NCI-H524 (cell line): ENCODE measurements at regions not wholly inside any gene's neighbourhood (a gene's known extent, or its start where the extent isn't known, plus 50 kb on each side); places are given as distances from the start of the nearest gene placed in this dataset.

Experiments
- DNase-seq, 2 experiments: peaks; one replicate each; lab custom pipeline; 2025; lab: John Stamatoyannopoulos, UW

DNA sequence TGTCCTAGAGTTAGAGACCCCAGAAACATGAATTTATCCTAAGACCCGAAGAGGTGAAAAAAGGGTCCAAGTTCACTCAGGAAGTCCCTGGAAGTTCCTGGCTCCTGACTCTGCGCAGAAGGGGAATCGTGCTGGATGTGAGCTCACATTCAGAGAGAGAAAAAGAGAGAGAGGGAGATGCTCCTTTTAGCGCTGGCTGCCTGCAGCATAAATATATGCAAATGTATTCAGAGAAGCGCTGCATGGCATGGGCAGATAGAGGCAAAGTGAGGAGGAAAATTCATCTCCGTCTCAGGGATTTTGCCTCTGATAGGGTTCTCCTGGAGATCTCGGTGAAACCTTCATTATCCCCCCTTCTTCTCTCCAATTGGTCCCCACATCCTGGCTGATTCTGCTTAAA is 517.2 kb downstream of the MN1 start:
- DNase-seq: no peak

DNA sequence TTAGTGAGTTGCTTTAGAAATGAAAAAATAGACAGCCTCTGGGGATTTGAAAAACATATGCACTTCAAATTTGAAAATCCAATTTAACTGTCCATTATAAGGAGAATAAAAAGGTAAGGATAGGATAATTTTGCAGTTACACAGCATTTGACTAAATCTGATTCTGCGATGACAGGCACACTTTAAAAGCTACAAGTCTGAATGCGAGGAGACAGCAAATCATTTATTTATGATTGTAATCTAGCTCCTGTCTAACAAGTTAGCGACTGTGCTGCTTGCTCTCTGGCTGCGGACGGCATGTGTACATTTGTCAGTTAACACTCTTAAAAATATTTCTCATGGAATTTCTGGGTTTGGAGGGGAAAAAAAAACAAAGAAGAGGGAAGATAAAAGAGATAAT is 514.8 kb downstream of the MN1 start:
- DNase-seq: no peak

DNA sequence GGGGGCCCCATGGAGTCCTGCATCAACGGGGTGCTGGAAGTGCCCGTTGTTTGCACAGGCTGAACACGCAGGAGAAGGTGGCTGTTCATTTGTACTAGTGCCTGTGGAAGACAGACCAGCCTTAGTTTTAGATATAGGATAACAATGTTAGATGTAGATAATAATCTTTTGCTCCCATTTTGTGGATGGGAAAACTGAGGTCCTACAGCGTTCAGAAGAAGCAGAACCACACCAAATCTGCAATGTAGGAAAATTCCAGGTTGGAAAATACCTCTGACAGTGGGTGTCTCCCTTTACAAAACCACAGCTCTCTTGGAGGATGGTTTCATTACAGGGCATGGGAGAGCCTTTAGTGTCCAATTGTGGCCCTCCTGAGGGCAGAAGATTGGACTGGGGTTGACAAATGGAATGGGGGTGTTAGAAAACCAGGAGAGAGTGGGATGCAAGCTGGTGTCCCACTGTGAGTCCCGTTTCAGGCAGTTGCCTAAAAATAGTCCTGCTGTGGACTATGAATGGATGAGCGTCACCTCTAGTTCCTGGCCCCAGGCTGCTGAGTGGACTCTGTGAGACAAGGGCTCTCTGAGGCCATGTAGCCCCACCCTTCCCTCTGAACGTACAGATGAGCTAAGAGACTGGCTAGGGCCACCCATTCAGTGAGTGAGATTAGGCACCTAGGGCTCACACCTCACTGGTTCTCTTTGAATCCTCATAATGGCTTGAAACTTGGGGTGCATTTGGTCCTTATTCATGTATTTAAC is 508.8 kb downstream of the MN1 start:
- no peak for DNase-seq

DNA sequence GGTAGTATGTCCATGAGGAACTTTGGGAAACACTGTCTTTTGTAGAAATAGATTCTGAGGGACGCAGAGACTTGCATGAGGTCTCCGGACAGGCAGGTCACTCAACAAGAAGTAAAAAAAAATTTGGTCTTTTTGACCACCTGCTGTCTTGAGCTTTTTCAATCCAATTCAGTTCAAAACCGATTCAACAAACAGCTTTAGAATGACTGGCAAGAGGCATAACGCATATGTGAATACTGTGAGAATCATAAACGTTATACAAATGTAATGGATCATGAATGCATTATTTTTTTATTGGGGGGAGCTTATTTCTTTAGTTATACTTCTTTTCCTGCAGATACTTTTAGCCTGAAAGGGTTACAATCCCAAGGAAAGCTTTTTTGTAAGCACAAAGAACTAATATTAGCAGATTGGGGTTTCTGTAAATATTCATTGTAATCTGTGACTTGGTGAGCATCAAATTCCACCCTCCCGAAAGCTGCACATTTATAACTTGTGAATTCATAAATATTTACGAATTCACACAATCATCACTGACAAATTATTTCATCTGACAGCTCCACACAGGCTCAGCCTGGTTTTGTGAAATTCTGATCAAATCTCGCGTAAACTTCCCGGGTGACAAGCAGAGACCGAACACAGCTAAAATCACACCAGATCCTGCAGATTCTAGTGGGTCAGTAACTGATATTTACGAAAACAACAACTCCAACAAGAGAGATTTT is 507.7 kb downstream of the MN1 start:
- no peak for DNase-seq

DNA sequence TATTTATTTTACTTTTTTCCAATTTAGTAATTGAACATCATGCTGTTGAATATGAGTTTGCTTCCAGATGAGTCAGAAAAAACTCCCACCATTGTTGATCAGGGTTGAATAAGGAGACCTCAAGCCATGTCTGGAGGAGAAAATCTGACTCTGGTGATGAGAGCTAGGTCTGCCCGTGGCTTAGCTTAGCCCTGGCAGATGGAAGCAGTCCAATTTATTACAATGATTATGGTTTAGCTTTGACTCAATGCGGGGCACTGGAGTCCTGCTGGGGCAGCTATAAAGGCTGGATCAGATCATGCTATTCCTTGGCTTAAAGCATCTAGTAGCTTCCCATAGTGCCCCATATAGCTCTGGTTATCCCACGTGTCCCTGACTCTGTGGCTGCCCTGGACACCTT is 506.5 kb downstream of the MN1 start:
- DNase-seq: peak in 1 of 2 experiments; percentile 30

DNA sequence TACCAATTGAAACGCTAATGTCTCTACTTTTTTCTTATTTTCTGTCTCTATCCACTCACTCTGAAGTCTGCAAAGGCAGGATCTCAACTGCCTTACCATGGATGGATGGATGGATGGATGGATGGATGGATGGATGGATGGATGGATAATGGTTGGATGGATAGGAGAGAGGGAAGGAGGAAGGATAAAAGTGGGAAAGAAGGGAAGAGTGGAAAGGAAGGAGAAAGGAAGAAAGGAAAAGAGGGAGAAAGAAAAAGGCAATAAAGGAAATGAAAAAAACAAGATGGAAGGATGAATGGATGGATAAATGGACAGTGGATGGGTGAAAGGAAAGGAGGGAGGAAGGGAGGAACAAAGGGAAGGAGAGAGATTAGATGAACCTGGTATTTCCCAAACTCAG is 506.0 kb downstream of the MN1 start:
- DNase-seq: no peak

DNA sequence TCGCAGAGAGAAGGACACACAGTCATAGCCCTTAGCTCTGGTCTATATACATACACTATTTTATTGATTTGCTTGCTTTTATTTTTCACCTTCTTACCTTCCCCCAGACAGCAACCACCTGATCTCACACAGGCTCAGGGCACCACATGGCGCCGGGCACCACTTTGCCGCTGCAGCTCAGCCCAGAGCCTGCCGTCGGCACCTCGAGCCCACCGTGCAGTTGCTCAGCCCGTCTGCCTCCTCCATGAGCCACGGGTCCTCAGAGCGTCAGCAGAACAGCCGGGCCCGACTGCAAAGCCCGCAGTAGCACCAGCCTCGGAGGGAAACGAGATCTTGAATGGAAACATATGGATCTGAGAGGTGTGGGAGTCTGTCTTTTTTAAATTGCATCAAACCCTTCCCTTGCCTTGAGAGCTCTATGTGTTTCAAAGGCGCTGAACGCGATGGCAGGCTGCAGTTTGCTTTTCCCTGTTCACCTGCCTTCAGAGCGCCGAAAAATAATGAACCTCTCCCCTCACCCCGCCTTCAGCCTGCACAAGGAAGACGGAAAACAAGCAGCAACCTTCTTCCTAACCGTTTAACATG is 505.4 kb downstream of the MN1 start:
- peak; percentile 34 to 66 for DNase-seq

DNA sequence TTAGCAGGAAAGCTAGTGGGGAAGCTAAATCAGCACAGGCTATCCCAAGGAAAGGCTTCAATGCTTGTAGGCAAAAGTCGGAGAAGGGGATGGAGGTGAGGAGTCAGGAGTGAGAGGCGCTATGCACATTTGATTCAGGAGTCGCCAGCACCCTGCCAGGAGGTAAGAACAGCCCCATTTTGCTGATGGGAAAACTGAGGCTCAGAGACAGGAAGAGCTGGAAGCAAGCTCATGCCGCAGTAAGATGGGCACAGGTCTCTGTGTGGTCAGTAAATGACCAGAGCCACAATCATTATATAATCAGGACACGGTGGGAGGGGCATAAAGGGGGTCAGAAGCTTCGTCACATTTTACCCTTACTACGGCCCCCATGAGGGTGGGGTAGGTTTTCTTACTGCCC is 504.4 kb downstream of the MN1 start:
- no peak for DNase-seq

DNA sequence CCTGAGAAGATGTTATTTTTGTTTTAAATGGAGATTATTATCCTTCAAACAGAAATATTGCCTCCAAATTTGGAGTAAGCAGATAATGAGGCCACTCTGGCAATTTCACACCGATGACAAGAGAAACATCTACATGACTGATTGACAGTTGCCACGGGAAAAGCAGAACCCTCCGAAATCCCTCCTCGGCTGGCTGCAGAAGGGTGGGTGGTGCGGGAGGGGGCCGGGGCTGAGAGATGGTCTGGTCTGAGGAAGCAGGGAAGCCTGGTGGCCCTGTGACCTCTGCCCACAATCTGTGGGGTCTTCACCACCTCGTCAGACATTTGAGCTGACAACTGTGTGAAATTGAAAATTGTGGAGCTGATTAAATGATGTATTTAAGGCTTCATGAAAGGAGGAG is 503.2 kb downstream of the MN1 start:
- no peak for DNase-seq

DNA sequence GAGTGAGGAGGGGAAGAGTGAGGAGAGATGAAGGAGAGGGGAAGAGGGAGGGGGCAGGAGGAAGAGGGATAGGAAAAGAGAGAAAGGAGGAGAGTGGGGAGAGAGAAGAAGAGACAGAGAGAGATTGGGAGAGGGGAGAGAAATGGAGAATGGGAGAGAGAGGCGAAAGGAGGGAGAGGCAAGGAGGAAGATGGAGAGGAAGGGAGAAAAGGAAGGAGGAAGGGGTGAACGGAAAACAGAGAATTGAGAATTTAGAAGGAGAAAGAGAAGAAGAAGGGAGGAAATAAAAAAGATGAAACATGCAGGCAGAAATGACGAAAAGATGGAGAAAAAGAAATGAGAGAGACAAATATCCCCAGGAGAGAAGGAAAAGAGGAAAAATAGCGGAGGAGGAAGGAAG is 502.8 kb downstream of the MN1 start:
- DNase-seq: no peak

DNA sequence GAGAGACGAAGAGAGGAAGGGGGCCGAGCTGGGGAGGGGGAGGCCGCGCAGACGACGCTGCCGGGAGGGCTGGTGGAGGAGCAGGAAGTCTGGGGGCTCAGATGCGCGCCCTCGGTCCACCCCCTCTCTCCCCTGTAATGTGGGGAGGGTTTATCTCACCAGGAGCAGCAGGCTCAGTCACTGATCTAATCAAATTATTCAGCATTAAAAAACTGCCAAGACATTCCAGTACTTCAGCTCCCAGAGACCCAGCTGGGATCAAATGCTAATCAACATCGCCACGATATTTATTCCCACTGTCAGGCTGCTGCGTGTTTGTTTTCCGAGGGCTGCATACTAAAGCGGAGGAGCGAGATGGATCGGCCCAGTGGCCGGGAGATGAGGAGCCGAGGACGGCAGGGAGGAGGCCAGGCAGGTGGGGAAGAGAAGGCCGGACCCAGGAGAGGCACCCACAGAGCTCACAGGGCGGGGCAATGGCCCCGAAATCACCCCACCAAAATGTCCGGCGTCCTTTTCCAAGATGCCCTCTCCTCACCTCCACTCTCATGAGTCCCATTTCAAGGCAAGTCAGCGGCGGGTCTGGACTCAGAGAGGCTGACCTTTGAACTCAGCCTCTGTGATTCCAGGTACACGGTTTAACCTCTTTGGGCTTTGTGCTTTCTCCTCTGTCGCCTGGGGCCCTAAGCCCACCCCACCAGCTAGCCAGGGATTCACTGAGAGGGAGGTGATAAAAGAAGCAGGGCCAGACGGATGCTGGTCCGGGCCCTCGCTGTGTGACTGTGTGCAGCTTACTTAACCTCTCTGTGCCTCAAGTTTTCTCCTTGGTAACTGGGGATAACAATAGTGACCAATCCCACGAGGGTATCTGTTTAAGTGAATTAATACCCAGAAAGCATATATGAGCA is 502.1 kb downstream of the MN1 start:
- DNase-seq: no peak

DNA sequence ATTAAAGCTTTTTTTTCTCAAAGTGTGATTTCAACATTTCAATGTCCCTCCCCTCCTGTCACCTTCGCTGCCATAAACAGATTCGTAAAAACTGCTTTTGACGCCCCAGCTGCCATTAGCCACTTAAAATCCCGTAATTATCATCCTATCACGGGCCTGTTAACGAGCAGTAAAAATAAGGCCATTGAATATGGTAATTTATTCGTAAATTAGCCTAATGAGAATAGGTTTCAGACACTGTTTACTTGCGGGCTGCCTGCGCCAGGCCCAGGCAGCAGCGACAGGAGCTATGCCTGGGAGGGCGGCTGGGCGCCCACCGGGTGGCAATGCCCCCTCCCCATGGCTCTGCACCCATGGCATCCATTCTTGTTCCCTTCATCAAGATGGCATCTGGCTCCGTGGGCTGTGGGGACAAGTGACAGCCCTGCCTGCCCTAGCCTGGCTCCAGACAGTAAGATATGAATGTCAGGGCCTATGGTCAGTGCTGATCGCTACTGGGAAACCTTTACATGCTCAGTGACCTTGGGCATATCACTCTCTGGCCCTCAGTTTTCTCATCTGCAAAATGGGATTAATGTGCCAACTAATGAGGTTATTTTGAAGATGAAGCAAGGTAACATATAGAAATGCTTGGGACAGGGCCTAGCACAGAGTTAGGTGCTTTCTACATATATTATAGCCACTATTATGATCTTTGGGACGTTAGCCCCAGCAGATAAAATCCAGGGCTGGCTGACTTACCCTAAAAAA is 500.8 kb downstream of the MN1 start:
- DNase-seq: no peak

DNA sequence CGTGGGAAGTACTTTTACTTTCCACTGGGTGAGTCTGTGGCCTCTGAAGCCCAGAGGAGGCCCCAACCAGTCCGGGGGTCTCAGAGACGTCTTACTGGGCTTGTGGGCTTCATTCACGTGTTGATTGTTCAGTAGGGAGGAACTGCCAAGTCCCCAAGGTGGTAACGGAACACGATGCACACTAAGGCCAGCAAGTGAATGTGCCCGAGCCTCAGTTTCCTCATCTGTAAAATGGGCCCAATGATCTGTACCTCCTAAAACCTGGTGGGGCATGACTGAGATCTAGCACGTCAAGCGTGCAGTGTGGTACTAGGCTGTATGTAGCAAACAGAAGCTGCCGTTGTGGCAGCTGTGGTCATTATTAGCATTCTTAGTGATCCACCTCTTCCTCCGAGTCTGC is 499.1 kb downstream of the MN1 start:
- no peak for DNase-seq

DNA sequence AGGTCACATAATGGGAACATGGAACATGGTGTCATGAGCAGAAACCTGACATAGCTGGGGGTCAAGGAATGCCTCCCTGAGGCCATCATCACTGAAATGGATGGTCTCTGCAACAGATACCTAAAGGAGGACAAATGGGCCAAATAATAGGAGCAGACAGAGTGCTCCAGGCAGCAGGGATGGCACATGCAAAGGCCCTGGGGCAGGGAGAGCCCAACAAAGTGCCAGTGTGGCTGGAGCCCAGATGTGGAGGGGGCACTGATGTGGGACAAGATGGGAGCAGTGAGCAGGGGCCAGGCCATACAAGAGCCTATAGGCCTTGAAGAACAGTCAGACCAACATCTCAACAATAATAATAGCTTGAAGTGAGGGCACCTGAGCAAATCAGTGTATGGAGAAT is 497.8 kb downstream of the MN1 start:
- no peak for DNase-seq

DNA sequence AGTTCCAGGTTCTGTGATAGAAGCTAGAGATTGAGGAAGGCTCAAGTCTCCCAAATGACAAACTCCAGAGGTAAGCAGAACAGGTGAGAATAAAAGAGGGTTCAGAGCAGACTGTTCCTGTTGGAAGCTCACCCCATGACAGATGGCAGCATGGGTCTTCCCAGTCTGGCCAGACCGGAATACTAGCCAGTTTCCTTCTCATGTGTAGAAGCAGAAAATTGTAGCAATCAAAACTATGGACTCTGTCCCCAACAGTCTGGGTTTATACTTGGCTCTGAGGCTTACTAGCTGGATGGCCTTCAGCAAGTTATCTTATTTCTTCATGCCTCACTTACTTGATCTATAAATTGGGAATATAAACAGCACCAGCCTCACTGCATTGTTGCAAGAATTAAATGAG is 494.8 kb downstream of the MN1 start:
- DNase-seq: no peak

DNA sequence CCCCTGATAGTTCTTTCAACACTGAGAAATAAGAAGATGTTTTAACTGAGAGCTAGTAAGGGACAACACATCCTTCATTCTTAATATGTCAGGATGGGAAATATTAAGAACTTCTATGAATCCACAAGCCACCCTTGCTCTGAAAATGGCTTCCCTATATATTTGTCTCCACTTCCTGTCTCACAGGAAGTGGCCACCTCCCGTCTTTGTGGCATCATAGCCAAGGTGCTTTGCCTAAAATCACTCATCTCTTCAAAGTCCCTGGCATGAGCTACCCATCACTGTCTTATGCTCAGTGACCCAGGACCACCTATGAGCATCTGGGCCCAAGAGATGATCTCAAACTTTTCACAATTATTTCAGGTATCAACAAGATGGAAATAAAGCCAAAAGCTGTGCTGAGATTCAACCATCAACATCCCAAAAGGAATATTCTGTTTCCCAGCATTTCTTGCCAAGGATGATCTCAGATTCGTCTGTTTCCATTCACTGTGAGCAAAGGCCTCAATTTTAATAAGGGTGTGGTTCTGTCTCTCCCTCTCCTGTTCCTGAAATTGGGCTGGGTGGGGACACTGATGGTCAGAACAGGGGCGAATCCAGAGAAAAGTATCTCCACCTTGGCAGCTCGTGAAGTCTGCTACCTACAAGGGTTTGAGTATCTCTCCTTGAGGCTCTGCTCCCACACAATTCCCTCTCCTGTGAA is 493.9 kb downstream of the MN1 start:
- DNase-seq: no peak

DNA sequence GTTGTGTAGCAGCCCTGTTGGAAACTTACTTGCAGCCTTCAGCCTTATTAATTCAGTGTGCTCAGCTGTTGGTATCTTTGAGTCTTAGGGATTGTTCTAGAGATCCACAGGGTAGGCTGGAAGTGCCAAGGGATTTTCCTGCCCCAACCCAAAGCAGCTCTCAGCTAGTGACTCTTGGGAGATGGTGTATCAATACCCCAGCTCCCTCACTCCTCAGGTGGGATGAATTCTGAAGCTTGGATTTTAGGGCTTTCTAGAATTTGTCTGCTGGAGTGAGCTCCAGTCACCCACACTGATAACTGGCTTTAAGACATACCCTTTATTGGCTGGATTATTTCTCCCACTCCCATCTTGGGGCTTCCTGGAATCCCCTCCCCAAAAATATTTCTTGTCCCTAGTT is 493.0 kb downstream of the MN1 start:
- DNase-seq: no peak

DNA sequence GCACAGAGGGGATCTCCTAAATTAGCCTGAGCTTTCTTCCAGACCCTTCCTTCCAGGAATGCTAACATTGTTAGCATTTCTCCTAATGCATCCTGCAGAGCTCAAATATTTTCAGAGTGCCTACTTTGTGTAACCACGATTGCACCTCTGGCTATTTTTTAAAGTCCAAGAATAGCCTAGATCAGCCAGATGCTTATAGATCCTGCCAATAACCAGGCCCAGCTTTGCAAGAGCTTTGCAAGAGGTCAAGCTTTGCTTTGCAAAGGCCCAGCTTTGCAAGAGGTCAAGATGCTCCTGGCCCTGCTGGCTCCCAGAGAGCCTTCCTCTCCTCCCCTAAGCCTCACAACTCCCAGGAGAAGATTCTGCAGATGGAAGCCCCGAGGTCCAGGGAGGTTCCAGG is 491.9 kb downstream of the MN1 start:
- no peak for DNase-seq

DNA sequence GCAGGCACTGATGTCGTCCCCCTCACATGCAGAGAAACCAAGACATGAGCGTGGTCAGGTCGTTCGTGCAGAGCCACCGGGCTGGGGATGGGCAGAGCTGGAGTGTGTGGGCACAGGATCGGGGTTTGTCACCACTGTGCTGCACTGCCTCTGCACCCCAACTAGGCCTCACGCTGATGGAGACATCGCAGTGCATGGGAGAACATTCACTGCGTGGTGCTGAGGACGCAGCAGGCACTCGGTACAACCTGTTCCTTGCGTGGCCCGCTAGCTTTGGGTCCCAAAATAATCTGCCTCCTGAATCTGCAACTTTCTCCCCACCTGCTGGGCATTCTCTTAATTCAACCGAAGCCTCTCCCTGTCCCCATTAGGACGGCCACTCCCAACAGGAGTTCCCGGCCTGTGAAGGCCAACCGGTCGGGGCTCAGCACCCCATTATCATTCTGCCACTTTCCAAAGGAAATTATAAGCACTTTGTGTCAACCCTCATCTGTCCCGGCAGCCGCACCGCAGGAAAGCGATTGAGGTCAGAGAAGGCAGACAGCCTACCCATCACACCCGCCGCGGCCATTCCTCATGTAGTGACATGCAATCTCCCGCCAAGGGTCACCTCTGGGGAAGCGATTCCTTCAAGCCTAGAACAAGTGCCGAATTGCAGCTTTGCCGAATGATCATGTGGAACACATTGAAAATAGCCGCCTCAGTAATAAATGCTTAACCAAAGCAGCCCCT is 490.4 kb downstream of the MN1 start:
- DNase-seq: no peak
